Stimulated activated CD4-positive, alpha-beta T cell treated with anti-CD3 and anti-CD28 coated beads, TNF-alpha, amount 100 ng/mL, for 24 hours (primary cell): ENCODE measurements at regions not wholly inside any gene's neighbourhood (a gene's known extent, or its start where the extent isn't known, plus 50 kb on each side); places are given as distances from the start of the nearest gene placed in this dataset.

Experiments
- DNase-seq, 3 experiments: peaks; one replicate each; pipeline ENCODE4 v3.0.0-alpha.2; 2020; ENCODE audit warnings: low read depth in 3 of 3

GRCh38 chr16:9568261-9568660 lies 476.8 kb downstream of the HAPSTR1 start:
- DNase-seq = no peak

GRCh38 chr16:9570521-9570920 lies 479.1 kb downstream of the HAPSTR1 start:
- no peak for DNase-seq

GRCh38 chr16:9578459-9578858 lies 487.0 kb downstream of the HAPSTR1 start:
- DNase-seq = no peak

- DNase-seq = no peak
Measured at GRCh38 chr16:9580025-9580424, 488.6 kb downstream of the HAPSTR1 start.

GRCh38 chr16:9593440-9593839 lies 502.0 kb downstream of the HAPSTR1 start:
- no peak for DNase-seq

GRCh38 chr16:9594047-9594446 lies 502.6 kb downstream of the HAPSTR1 start:
- no peak for DNase-seq

- DNase-seq = no peak
Measured at GRCh38 chr16:9594946-9595345, 503.5 kb downstream of the HAPSTR1 start.

GRCh38 chr16:9595393-9595792 lies 503.9 kb downstream of the HAPSTR1 start:
- no peak for DNase-seq

- DNase-seq = no peak
Measured at GRCh38 chr16:9596788-9597187, 505.3 kb downstream of the HAPSTR1 start.

- DNase-seq = no peak
Measured at GRCh38 chr16:9597967-9598730, 506.7 kb downstream of the HAPSTR1 start.

- no peak for DNase-seq
Measured at GRCh38 chr16:9598731-9599083, 507.3 kb downstream of the HAPSTR1 start.

- no peak for DNase-seq
Measured at GRCh38 chr16:9599415-9600120, 508.1 kb downstream of the HAPSTR1 start.

- DNase-seq = no peak
Measured at GRCh38 chr16:9602189-9602588, 510.7 kb downstream of the HAPSTR1 start.

- no peak for DNase-seq
Measured at GRCh38 chr16:9603316-9603715, 511.9 kb downstream of the HAPSTR1 start.

- no peak for DNase-seq
Measured at GRCh38 chr16:9607515-9608230, 516.2 kb downstream of the HAPSTR1 start.

- DNase-seq = no peak
Measured at GRCh38 chr16:9610727-9611126, 519.3 kb downstream of the HAPSTR1 start.

- DNase-seq = no peak
Measured at GRCh38 chr16:9612267-9612666, 520.8 kb downstream of the HAPSTR1 start.

GRCh38 chr16:9614389-9614788 lies 522.9 kb downstream of the HAPSTR1 start:
- DNase-seq = no peak

- DNase-seq = no peak
Measured at GRCh38 chr16:9622268-9622667, 530.8 kb downstream of the HAPSTR1 start.

GRCh38 chr16:9625122-9625521 lies 533.7 kb downstream of the HAPSTR1 start:
- DNase-seq = no peak

GRCh38 chr16:9627427-9627826 lies 536.0 kb downstream of the HAPSTR1 start:
- no peak for DNase-seq

GRCh38 chr16:9630119-9630518 lies 538.7 kb downstream of the HAPSTR1 start:
- DNase-seq = no peak

- DNase-seq = no peak
Measured at GRCh38 chr16:9630985-9631384, 539.5 kb downstream of the HAPSTR1 start.
